NCI-H2171 (cell line): ENCODE measurements at regions not wholly inside any gene's neighbourhood (a gene's known extent, or its start where the extent isn't known, plus 50 kb on each side); places are given as distances from the start of the nearest gene placed in this dataset.

Source experiments
- DNase-seq: peaks from one replicate; lab custom pipeline; 2025; lab: John Stamatoyannopoulos, UW

- DNase-seq, result no peak
Observed at GRCh38 chr5:144072518-144072927, 97.9 kb downstream of the YIPF5 start.

GRCh38 chr5:144076521-144077083 is 93.9 kb downstream of the YIPF5 start:
- DNase-seq, result no peak

GRCh38 chr5:144083185-144083584 is 87.3 kb downstream of the YIPF5 start:
- no peak for DNase-seq

GRCh38 chr5:144084971-144085370 is 85.5 kb downstream of the YIPF5 start:
- no peak for DNase-seq

- DNase-seq, result no peak
Observed at GRCh38 chr5:144085381-144085780, 85.1 kb downstream of the YIPF5 start.

GRCh38 chr5:144086295-144086694 is 84.2 kb downstream of the YIPF5 start:
- DNase-seq, result no peak

- no peak for DNase-seq
Observed at GRCh38 chr5:144087576-144087975, 82.9 kb downstream of the YIPF5 start.

- DNase-seq, result no peak
Observed at GRCh38 chr5:144088206-144089064, 82.0 kb downstream of the YIPF5 start.

GRCh38 chr5:144089401-144090021 is 80.9 kb downstream of the YIPF5 start:
- DNase-seq, result no peak

GRCh38 chr5:144092508-144092907 is 78.0 kb downstream of the YIPF5 start:
- DNase-seq, result no peak

GRCh38 chr5:144093400-144093799 is 77.1 kb downstream of the YIPF5 start:
- DNase-seq, result no peak

GRCh38 chr5:144093868-144094267 is 76.6 kb downstream of the YIPF5 start:
- DNase-seq, result no peak

GRCh38 chr5:144100702-144101101 is 69.8 kb downstream of the YIPF5 start:
- DNase-seq, result no peak

GRCh38 chr5:144101616-144102015 is 68.8 kb downstream of the YIPF5 start:
- no peak for DNase-seq

GRCh38 chr5:144102361-144102760 is 68.1 kb downstream of the YIPF5 start:
- no peak for DNase-seq

- no peak for DNase-seq
Observed at GRCh38 chr5:144102979-144103378, 67.5 kb downstream of the YIPF5 start.

GRCh38 chr5:144103611-144104485 is 66.6 kb downstream of the YIPF5 start:
- no peak for DNase-seq

- DNase-seq, result no peak
Observed at GRCh38 chr5:144105371-144105770, 65.1 kb downstream of the YIPF5 start.

- no peak for DNase-seq
Observed at GRCh38 chr5:144108131-144108530, 62.3 kb downstream of the YIPF5 start.
